ENCODE measurements at regions not wholly inside any gene's neighbourhood (a gene's known extent, or its start where the extent isn't known, plus 50 kb on each side); places are given as distances from the start of the nearest gene placed in this dataset.

DNA sequence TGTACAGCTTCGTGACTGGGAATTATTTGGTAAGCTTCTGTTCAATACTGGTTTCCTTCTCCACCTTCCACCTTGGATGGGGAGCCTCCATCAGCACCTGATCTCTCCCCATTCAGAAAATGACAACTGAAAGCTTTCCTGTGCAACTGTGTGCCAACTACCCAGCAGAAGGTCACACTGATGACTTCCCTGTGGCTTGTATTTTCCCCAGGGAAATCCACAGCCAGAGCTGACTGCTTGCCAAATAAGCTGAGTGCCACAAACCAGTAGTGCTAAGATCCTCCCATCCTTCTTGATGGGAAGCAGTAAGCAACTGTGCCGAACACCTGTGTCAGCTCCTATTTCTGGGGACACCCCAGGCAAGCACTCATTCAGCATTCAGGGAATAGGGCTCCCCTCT lies 257.2 kb upstream of the SOX5 start:
- ChIA-PET POLR2A (interaction anchor here (0.7 kb wide), 1 partner anchor 84 kb away, joined by 3 read pairs; no protein-coding TSS in a partner anchor), CTCF (ENCODE audit: low intra/inter-chr PET ratio) (no interaction called here)
- Histone ChIP-seq H3K4me3 (no peak overlapping the region), H3K9me3 (replicated peaks; ENCODE audit: control insufficient read depth, insufficient read depth, low read depth, low read length) (no peaks in the 10 kb centered on the region), H4K20me1 (replicated peaks; ENCODE audit: control insufficient read depth, insufficient read depth, low read length) (no peaks in the 10 kb centered on the region), H3K27me3 (ENCODE audit: control insufficient read depth in 2 of 2, insufficient read depth in 2 of 2, low read length in 2 of 2) (no peaks in the 10 kb centered on the region), H3K9ac (ENCODE audit: insufficient read depth in 1 of 2, low read depth in 2 of 2, low read length in 2 of 2) (no peak overlapping the region), H3K27ac (ENCODE audit: extremely low read depth, low read depth, low read length) (no peak overlapping the region), H3K36me3 (ENCODE audit: control insufficient read depth, insufficient read depth, low read length) (no peaks in the 10 kb centered on the region), H3K4me1 (replicated peaks in 1 of 2; ENCODE audit: control insufficient read depth in 2 of 2, insufficient read depth in 2 of 2, low read length in 2 of 2) (no peaks in the 10 kb centered on the region), H3K9me1 (ENCODE audit: control insufficient read depth, insufficient read depth, low read length) (no peaks in the 10 kb centered on the region), H3K4me2 (ENCODE audit: insufficient read depth, low read length) (no peak overlapping the region), H2AFZ (ENCODE audit: low read depth, low read length) (no peak overlapping the region), H3K79me2 (ENCODE audit: control insufficient read depth, insufficient read depth, low read length) (no peaks in the 10 kb centered on the region)
- TF ChIP-seq ZNF175 (CRISPR knock-in tag; IDR thresholded peaks at IDR 0.05; ENCODE audit: low read depth) (no peak), SRSF1 (IDR thresholded peaks at IDR 0.05; ENCODE audit: low read depth, low read length) (no peak), ZNF41 (CRISPR knock-in tag; conservative IDR thresholded peaks at IDR 0.05) (no peak), U2AF1 (optimal IDR thresholded peaks at IDR 0.05; ENCODE audit: low read depth, low read length) (no peak), RBM39 (optimal IDR thresholded peaks at IDR 0.05; ENCODE audit: low read depth, low read length) (no peak), JUN (IDR thresholded peaks at IDR 0.05; ENCODE audit: borderline replicate concordance, low read depth, low read length) (no peak), JUN (CRISPR knock-in tag; IDR thresholded peaks at IDR 0.05; ENCODE audit: borderline replicate concordance) (no peak)
- in situ Hi-C loops (cut with MboI): no loop called here
- no TSS peak for BruUV-seq (replicated peaks)
- intact Hi-C loops (cut with micrococcal nuclease): no loop called here
- FAIRE-seq: no peak
- DNase-seq (ENCODE audit: extremely low read depth in 1 of 4, low spot score in 3 of 4): no peak
- 4% methylated on average over 2 of the region's 2 CpGs for WGBS (ENCODE audit: insufficient coverage, low coverage, missing lambda C conversion rate)
- ATAC-seq: no peak
